Stimulated activated CD8-positive, alpha-beta memory T cell treated with anti-CD3 and anti-CD28 coated beads, Interleukin-12 subunit alpha, Interleukin-12 subunit beta, amount 100 ng/mL, for 24 hours (primary cell): ENCODE measurements at regions not wholly inside any gene's neighbourhood (a gene's known extent, or its start where the extent isn't known, plus 50 kb on each side); places are given as distances from the start of the nearest gene placed in this dataset.

ENCODE experiments used
- DNase-seq: peaks from one replicate; pipeline ENCODE4 v3.0.0-alpha.2; 2020; ENCODE audit errors: extremely low read depth

GRCh38 chr10:81021428-81022129 lies 483.9 kb downstream of the SH2D4B start:
- DNase-seq, result no peak

GRCh38 chr10:81026591-81026990 lies 488.9 kb downstream of the SH2D4B start:
- DNase-seq, result no peak

GRCh38 chr10:81027223-81027622 lies 489.5 kb downstream of the SH2D4B start:
- DNase-seq, result no peak

- no peak for DNase-seq
These were observed 490.0 kb downstream of the SH2D4B start for GRCh38 chr10:81027706-81028105.

- no peak for DNase-seq
These were observed 494.1 kb downstream of the SH2D4B start for GRCh38 chr10:81031774-81032173.

GRCh38 chr10:81034383-81034782 lies 496.7 kb downstream of the SH2D4B start:
- DNase-seq, result no peak

GRCh38 chr10:81036257-81036656 lies 498.6 kb downstream of the SH2D4B start:
- DNase-seq, result no peak

GRCh38 chr10:81040031-81040430 lies 502.3 kb downstream of the SH2D4B start:
- DNase-seq, result no peak

- DNase-seq, result no peak
These were observed 503.2 kb downstream of the SH2D4B start for GRCh38 chr10:81040940-81041339.

GRCh38 chr10:81042647-81043046 lies 504.9 kb downstream of the SH2D4B start:
- no peak for DNase-seq

GRCh38 chr10:81065474-81065873 lies 527.8 kb downstream of the SH2D4B start:
- DNase-seq, result no peak

- no peak for DNase-seq
These were observed 530.8 kb downstream of the SH2D4B start for GRCh38 chr10:81068460-81068859.

- DNase-seq, result no peak
These were observed 533.5 kb downstream of the SH2D4B start for GRCh38 chr10:81071087-81071796.

GRCh38 chr10:81073155-81073554 lies 535.5 kb downstream of the SH2D4B start:
- no peak for DNase-seq

- DNase-seq, result no peak
These were observed 544.4 kb downstream of the SH2D4B start for GRCh38 chr10:81081887-81082620.

GRCh38 chr10:81082621-81083376 lies 545.1 kb downstream of the SH2D4B start:
- no peak for DNase-seq

- DNase-seq, result no peak
These were observed 555.4 kb downstream of the SH2D4B start for GRCh38 chr10:81093056-81093455.

- DNase-seq, result no peak
These were observed 557.5 kb downstream of the SH2D4B start for GRCh38 chr10:81095238-81095637.

- no peak for DNase-seq
These were observed 558.9 kb downstream of the SH2D4B start for GRCh38 chr10:81096558-81096957.

GRCh38 chr10:81101062-81101461 lies 563.4 kb downstream of the SH2D4B start:
- DNase-seq, result no peak

- DNase-seq, result no peak
These were observed 566.8 kb downstream of the SH2D4B start for GRCh38 chr10:81104494-81104893.
